B cell (primary cell): ENCODE measurements at regions not wholly inside any gene's neighbourhood (a gene's known extent, or its start where the extent isn't known, plus 50 kb on each side); places are given as distances from the start of the nearest gene placed in this dataset.

ENCODE experiments used
- ATAC-seq: fragments of 200-7000 bp; cut with Tn5 transposase; one replicate; pipeline ENCODE4 v1.10.0; 2021; ENCODE audit warnings: low read depth, mild to moderate bottlenecking, moderate number of reproducible peaks, moderate library complexity
- CTCF ChIA-PET: fragments of 350-600 bp; sonication (Branson Sonifier 250); formaldehyde crosslinking; loops from one replicate; lab custom pipeline; 2021; ENCODE audit warnings: antibody characterized with exemption, inconsistent platforms; lab: Charles Lee
- POLR2A ChIA-PET: fragments of 350-600 bp; sonication (Branson Sonifier 250); formaldehyde crosslinking; loops from one replicate; lab custom pipeline; 2021; ENCODE audit warnings: antibody characterized with exemption; lab: Charles Lee
- DNase-seq: peaks from one replicate; pipeline ENCODE4 v3.0.0; 2013
- H2AFZ ChIP-seq: 2 replicates; pipeline ENCODE4 v1.6.1; 2012; ENCODE audit warnings: mild to moderate bottlenecking, low read depth, low read length; ENCODE audit not compliant: insufficient read depth, poor library complexity, severe bottlenecking
- H3K27ac ChIP-seq, 2 donors: 1 replicate in 1 of 2; 2 replicates in 1 of 2; pipeline ENCODE4 v1.5.1; 2012 to 2013; ENCODE audit warnings: low read length in 2 of 2, mild to moderate bottlenecking in 2 of 2, moderate library complexity in 1 of 2
- H3K27me3 ChIP-seq, 4 experiments: fragments of 200-600 bp in 1 of 4; sonication (generic) in 1 of 4; replicated peaks in 1 of 4; 1 replicate in 2 of 4; 2 replicates in 2 of 4; pipeline versions ENCODE4 v1.6.1 to v1.7.0; 2013 to 2016; ENCODE audit warnings: low read length in 3 of 4, mild to moderate bottlenecking in 2 of 4, mixed read lengths in 1 of 4, moderate library complexity in 1 of 4; ENCODE audit not compliant: insufficient read depth in 4 of 4, control insufficient read depth in 3 of 4; ENCODE audit errors: control extremely low read depth in 1 of 4
- H3K36me3 ChIP-seq, 2 experiments: replicated peaks in 1 of 2; 1 replicate in 1 of 2; 2 replicates in 1 of 2; pipeline versions ENCODE4 v1.6.1 to v1.7.1; 2013; ENCODE audit warnings: low read length in 1 of 2; ENCODE audit not compliant: insufficient read depth in 2 of 2, control insufficient read depth in 1 of 2; ENCODE audit errors: control extremely low read depth in 1 of 2, extremely low read depth in 1 of 2
- H3K4me1 ChIP-seq, 2 donors: fragments of 200-600 bp in 1 of 2; sonication (generic) in 1 of 2; 1 replicate in 1 of 2; 2 replicates in 1 of 2; pipeline versions ENCODE4 v1.5.1 to v1.6.1; 2013 to 2017; ENCODE audit warnings: low read length in 2 of 2; ENCODE audit not compliant: control insufficient read depth in 2 of 2, insufficient read depth in 2 of 2
- H3K4me2 ChIP-seq: replicated peaks from 2 replicates; pipeline ENCODE3; 2012; ENCODE audit warnings: mild to moderate bottlenecking, low read depth, low read length; ENCODE audit not compliant: poor library complexity, severe bottlenecking
- H3K4me3 ChIP-seq, 5 experiments: fragments of 200-600 bp in 1 of 5; sonication (generic) in 1 of 5; 1 replicate in 3 of 5; 2 replicates in 2 of 5; pipeline versions ENCODE4 v1.5.1 to v1.7.0; 2011 to 2016; ENCODE audit warnings: low read length in 4 of 5, mild to moderate bottlenecking in 4 of 5, low read depth in 2 of 5, control low read depth in 1 of 5, moderate library complexity in 1 of 5; ENCODE audit not compliant: insufficient read depth in 1 of 5; ENCODE audit errors: control extremely low read depth in 1 of 5, extremely low read depth in 1 of 5
- H3K79me2 ChIP-seq: fragments of 200-600 bp; sonication (generic); one replicate; pipeline ENCODE4 v1.6.0; 2016; ENCODE audit warnings: low read length; ENCODE audit not compliant: control insufficient read depth, insufficient read depth
- H3K9ac ChIP-seq: fragments of 200-600 bp; sonication (generic); 2 replicates; pipeline ENCODE4 v1.6.1; 2017; ENCODE audit warnings: mild to moderate bottlenecking, low read length, moderate library complexity
- H3K9me3 ChIP-seq, 3 donors: one replicate each; pipeline versions ENCODE4 v1.6.1 to v1.7.1; 2013; ENCODE audit warnings: low read length in 2 of 3; ENCODE audit not compliant: control insufficient read depth in 2 of 3, insufficient read depth in 1 of 3; ENCODE audit errors: control extremely low read depth in 1 of 3
- H4K20me1 ChIP-seq: 2 replicates; pipeline ENCODE4 v1.6.0; 2012; ENCODE audit warnings: mild to moderate bottlenecking, low read length; ENCODE audit not compliant: insufficient read depth, control insufficient read depth, poor library complexity, severe bottlenecking
- H3K27ac Mint-ChIP-seq: one replicate; pipeline ENCODE4 v1.8.0; 2021; ENCODE audit warnings: mixed read lengths
- H3K27me3 Mint-ChIP-seq: one replicate; pipeline ENCODE4 v1.8.0; 2021; ENCODE audit warnings: mixed read lengths
- H3K4me1 Mint-ChIP-seq: one replicate; pipeline ENCODE4 v1.8.0; 2021; ENCODE audit warnings: mixed read lengths
- H3K4me3 Mint-ChIP-seq: one replicate; pipeline ENCODE4 v1.8.0; 2021; ENCODE audit warnings: mixed read lengths
- H3K9me3 Mint-ChIP-seq: one replicate; pipeline ENCODE4 v1.8.0; 2022; ENCODE audit warnings: mixed read lengths; ENCODE audit not compliant: insufficient read depth
- CTCF ChIP-seq: fragments of 200-600 bp; IDR thresholded peaks from one replicate; pipeline ENCODE4 v1.8.0; 2022; ENCODE audit warnings: antibody characterized with exemption, mild to moderate bottlenecking
- EZH2 ChIP-seq: IDR thresholded peaks from 2 replicates; pipeline ENCODE4 v1.6.1; 2012; ENCODE audit warnings: borderline replicate concordance, low read depth, mild to moderate bottlenecking, moderate library complexity, low read length; ENCODE audit not compliant: insufficient read depth, poor library complexity, severe bottlenecking
- WGBS: methylation state at CpG from one replicate; pipeline ENCODE4 v1.1.5; 2013; ENCODE audit warnings: missing lambda C conversion rate; ENCODE audit not compliant: insufficient coverage; 5-methylcytosine and 5-hydroxymethylcytosine counted together
- intact Hi-C: fragments of 100-400 bp; cut with micrococcal nuclease; formaldehyde crosslinking; loops from one replicate; pipeline ENCODE4 v1.10.0; 2022

GRCh38 chr3:68067314-68067713, 412.9 kb upstream of the SUCLG2 start:
- Histone ChIP-seq H4K20me1 (no peaks in the 10 kb centered on the region), H3K36me3 (no peaks in the 10 kb centered on the region), H3K9me3 (peaks cover 0 to 11% (median 0%) of the 10 kb centered on the region in 3 donors), H3K4me1 (no peaks in the 10 kb centered on the region), H3K27me3 (no peaks in the 10 kb centered on the region), H3K79me2 (no peaks in the 10 kb centered on the region), H3K4me3 (no peak overlapping the region), H3K9ac (no peak overlapping the region), H3K4me2 (no peak overlapping the region), H2AFZ (no peak overlapping the region), H3K27ac (no peak overlapping the region)
- Mint-ChIP-seq H3K4me1 (no peaks in the 10 kb centered on the region), H3K27ac (no peak overlapping the region), H3K4me3 (no peak overlapping the region), H3K27me3 (no peaks in the 10 kb centered on the region), H3K9me3 (peaks cover 8% of the 10 kb centered on the region)
- POLR2A ChIA-PET = no interaction called here
- intact Hi-C loops = no loop called here
- TF ChIP-seq EZH2 (no peak), CTCF (no peak)
- DNase-seq (no peak), ATAC-seq (no peak)
- CTCF ChIA-PET = no interaction called here
- WGBS = 100% methylated on average over 1 of the region's 1 CpG

- intact Hi-C loops = no loop called here
- Mint-ChIP-seq H3K4me3 (no peak overlapping the region), H3K27me3 (peaks cover 3% of the 10 kb centered on the region), H3K9me3 (no peaks in the 10 kb centered on the region), H3K4me1 (no peaks in the 10 kb centered on the region), H3K27ac (no peak overlapping the region)
- no peak for ATAC-seq
- WGBS = 100% methylated on average over 1 of the region's 5 CpGs
- no peak for DNase-seq
- Histone ChIP-seq H3K4me2 (no peak overlapping the region), H3K9ac (no peak overlapping the region), H3K79me2 (no peaks in the 10 kb centered on the region), H3K27me3 (no peaks in the 10 kb centered on the region), H3K9me3 (no peaks in the 10 kb centered on the region), H3K4me3 (no peak overlapping the region), H3K27ac (no peak overlapping the region), H2AFZ (no peak overlapping the region), H3K4me1 (no peaks in the 10 kb centered on the region), H3K36me3 (no peaks in the 10 kb centered on the region), H4K20me1 (no peaks in the 10 kb centered on the region)
- ChIA-PET CTCF (no interaction called here), POLR2A (no interaction called here)
- TF ChIP-seq CTCF (no peak), EZH2 (no peak)
These were observed 408.5 kb upstream of the SUCLG2 start for GRCh38 chr3:68062926-68063325.
